ENCODE measurements at regions not wholly inside any gene's neighbourhood (a gene's known extent, or its start where the extent isn't known, plus 50 kb on each side); places are given as distances from the start of the nearest gene placed in this dataset.

DNA sequence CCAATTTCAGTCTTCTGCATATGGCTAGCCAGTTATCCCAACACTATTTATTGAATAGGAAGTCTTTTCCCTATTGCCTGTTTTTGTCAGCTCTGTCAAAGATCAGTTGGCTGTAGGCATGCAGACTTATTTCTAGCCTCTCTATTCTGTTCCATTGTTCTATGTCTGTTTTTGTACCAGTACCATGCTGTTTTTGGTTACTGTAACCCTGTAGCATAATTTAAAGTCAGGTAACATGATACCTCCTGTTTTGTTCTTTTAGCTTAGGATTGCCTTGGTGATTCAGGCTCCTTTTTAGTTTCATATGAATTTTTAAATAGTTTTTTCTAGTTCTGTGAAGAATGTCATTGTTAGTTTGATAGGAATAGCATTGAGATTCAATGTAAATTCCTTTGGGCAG, 104.9 kb upstream of the SLCO6A1 start:
- TF ChIP-seq CTCF (conservative IDR thresholded peaks at IDR 0.05; ENCODE audit: low read length): no peak
- TF ChIP-seq EZH2phosphoT487 (IDR thresholded peaks at IDR 0.05; ENCODE audit: borderline replicate concordance, low read depth, low read length): no peak

All from OCI-LY7 (cell line).